H9 (cell line): ENCODE measurements at regions not wholly inside any gene's neighbourhood (a gene's known extent, or its start where the extent isn't known, plus 50 kb on each side); places are given as distances from the start of the nearest gene placed in this dataset.

Source experiments
- DNase-seq: peaks from one replicate; pipeline ENCODE4 v3.0.0-alpha.2; 2017
- H2AFZ ChIP-seq: one replicate; pipeline ENCODE4 v1.6.1; 2013; ENCODE audit warnings: mild to moderate bottlenecking, low read length, control low read depth, moderate library complexity
- H2AK5ac ChIP-seq: 2 replicates; pipeline ENCODE4 v1.6.1; 2013; ENCODE audit warnings: low read length, control low read depth, mixed read lengths; ENCODE audit not compliant: insufficient read length
- H2BK120ac ChIP-seq: one replicate; pipeline ENCODE4 v1.6.1; 2013; ENCODE audit warnings: low read depth, mild to moderate bottlenecking, low read length, control low read depth, inconsistent platforms; ENCODE audit not compliant: poor library complexity, severe bottlenecking
- H2BK12ac ChIP-seq: 2 replicates; pipeline ENCODE4 v1.6.1; 2013; ENCODE audit warnings: low read length, control low read depth, mixed read lengths, low read depth; ENCODE audit not compliant: insufficient read length
- H2BK15ac ChIP-seq: 2 replicates; pipeline ENCODE4 v1.6.1; 2013; ENCODE audit warnings: low read depth, low read length, control low read depth
- H2BK20ac ChIP-seq: one replicate; pipeline ENCODE4 v1.6.1; 2013; ENCODE audit warnings: low read depth, mild to moderate bottlenecking, low read length, control low read depth, inconsistent platforms; ENCODE audit not compliant: poor library complexity, severe bottlenecking
- H2BK5ac ChIP-seq: 2 replicates; pipeline ENCODE4 v1.6.1; 2013; ENCODE audit warnings: low read length, control low read depth, mixed read lengths; ENCODE audit not compliant: insufficient read length
- H3K14ac ChIP-seq: 2 replicates; pipeline ENCODE4 v1.6.1; 2013; ENCODE audit warnings: low read length, control low read depth; ENCODE audit not compliant: insufficient read depth
- H3K18ac ChIP-seq: 2 replicates; pipeline ENCODE4 v1.6.1; 2013; ENCODE audit warnings: low read depth, mild to moderate bottlenecking, mixed read lengths, low read length, control low read depth; ENCODE audit not compliant: insufficient read length
- H3K23ac ChIP-seq: 2 replicates; pipeline ENCODE4 v1.6.1; 2013; ENCODE audit warnings: low read length, control low read depth, mixed read lengths, low read depth; ENCODE audit not compliant: insufficient read length
- H3K23me2 ChIP-seq: 2 replicates; pipeline ENCODE4 v1.6.1; 2013; ENCODE audit warnings: low read depth, mild to moderate bottlenecking, mixed read lengths, low read length, control low read depth; ENCODE audit not compliant: insufficient read length, poor library complexity, severe bottlenecking
- H3K27ac ChIP-seq: 2 replicates; pipeline ENCODE4 v1.5.1; 2013; ENCODE audit warnings: low read length, control low read depth, mixed read lengths, low read depth; ENCODE audit not compliant: insufficient read length
- H3K27me3 ChIP-seq: 2 replicates; pipeline ENCODE4 v1.6.1; 2013; ENCODE audit warnings: low read length, control low read depth, inconsistent platforms; ENCODE audit not compliant: insufficient read depth
- H3K4ac ChIP-seq: 2 replicates; pipeline ENCODE4 v1.6.1; 2013; ENCODE audit warnings: low read depth, mild to moderate bottlenecking, control low read depth, inconsistent platforms, low read length, moderate library complexity
- H3K4me1 ChIP-seq: 2 replicates; pipeline ENCODE4 v1.6.1; 2013; ENCODE audit warnings: low read length, control low read depth, inconsistent platforms; ENCODE audit not compliant: insufficient read depth
- H3K4me2 ChIP-seq: 2 replicates; pipeline ENCODE4 v1.6.1; 2013; ENCODE audit warnings: low read length, control low read depth, mixed read lengths; ENCODE audit not compliant: insufficient read length, insufficient read depth
- H3K56ac ChIP-seq: 2 replicates; pipeline ENCODE4 v1.6.1; 2013; ENCODE audit warnings: low read depth, mild to moderate bottlenecking, mixed read lengths, low read length, control low read depth; ENCODE audit not compliant: insufficient read length
- H3K79me1 ChIP-seq: 2 replicates; pipeline ENCODE4 v1.6.1; 2013; ENCODE audit warnings: low read depth, mild to moderate bottlenecking, moderate library complexity, low read length, control low read depth, inconsistent platforms; ENCODE audit not compliant: insufficient read depth, poor library complexity, severe bottlenecking
- H3K79me2 ChIP-seq: 2 replicates; pipeline ENCODE4 v1.6.1; 2013; ENCODE audit warnings: low read length, control low read depth, inconsistent platforms; ENCODE audit not compliant: insufficient read depth
- H3K9ac ChIP-seq: 2 replicates; pipeline ENCODE4 v1.6.1; 2013; ENCODE audit warnings: low read length, control low read depth, mixed read lengths; ENCODE audit not compliant: insufficient read length; ENCODE audit errors: extremely low read depth
- H3K9me3 ChIP-seq: one replicate; pipeline ENCODE4 v1.6.1; 2013; ENCODE audit warnings: low read depth, low read length, inconsistent platforms; ENCODE audit not compliant: control insufficient read depth
- H3T11ph ChIP-seq: one replicate; pipeline ENCODE4 v1.6.1; 2013; ENCODE audit warnings: mild to moderate bottlenecking, low read length, control low read depth, inconsistent platforms
- H4K20me1 ChIP-seq: one replicate; pipeline ENCODE4 v1.6.1; 2013; ENCODE audit not compliant: control insufficient read depth, insufficient read length, insufficient read depth
- H4K5ac ChIP-seq: 2 replicates; pipeline ENCODE4 v1.6.1; 2013; ENCODE audit warnings: low read depth, mild to moderate bottlenecking, mixed read lengths, low read length, control low read depth; ENCODE audit not compliant: insufficient read length
- H4K8ac ChIP-seq: replicated peaks from 2 replicates; pipeline ENCODE4 v1.6.1; 2013; ENCODE audit warnings: low read length, control low read depth, mixed read lengths, low read depth; ENCODE audit not compliant: insufficient read length
- H4K91ac ChIP-seq: 2 replicates; pipeline ENCODE4 v1.6.1; 2013; ENCODE audit warnings: low read depth, mild to moderate bottlenecking, moderate library complexity, mixed read lengths, low read length, control low read depth; ENCODE audit not compliant: insufficient read length
- H3K27ac Mint-ChIP-seq, 3 experiments: 2 replicates in 2 of 3; 3 replicates in 1 of 3; pipeline ENCODE4 v1.8.0; 2020 to 2021; ENCODE audit warnings: mixed read lengths in 3 of 3, mild to moderate bottlenecking in 1 of 3, moderate library complexity in 1 of 3
- H3K27me3 Mint-ChIP-seq: 2 replicates; pipeline ENCODE4 v1.8.0; 2021; ENCODE audit warnings: low read depth, mild to moderate bottlenecking, moderate library complexity, mixed read lengths
- H3K36me3 Mint-ChIP-seq, 3 experiments: 2 replicates in 2 of 3; 3 replicates in 1 of 3; pipeline ENCODE4 v1.8.0; 2020 to 2021; ENCODE audit warnings: low read depth in 3 of 3, mixed read lengths in 3 of 3; ENCODE audit not compliant: insufficient read depth in 1 of 3
- H3K4me1 Mint-ChIP-seq, 2 experiments: 2 replicates each; pipeline ENCODE4 v1.8.0; 2020; ENCODE audit warnings: mixed read lengths in 2 of 2
- H3K4me3 Mint-ChIP-seq, 2 experiments: 2 replicates in 1 of 2; 3 replicates in 1 of 2; pipeline ENCODE4 v1.8.0; 2020 to 2021; ENCODE audit warnings: mild to moderate bottlenecking in 2 of 2, mixed read lengths in 2 of 2, moderate library complexity in 1 of 2
- H3K9me3 Mint-ChIP-seq, 2 experiments: 2 replicates in 1 of 2; 3 replicates in 1 of 2; pipeline ENCODE4 v1.8.0; 2020; ENCODE audit warnings: mild to moderate bottlenecking in 2 of 2, mixed read lengths in 2 of 2, moderate library complexity in 1 of 2
- CTCF ChIP-seq: fragments of 200-600 bp; sonication (generic); conservative IDR thresholded peaks from 3 replicates; pipeline ENCODE4 v1.8.0; 2021; ENCODE audit warnings: antibody characterized with exemption, mild to moderate bottlenecking
- WGBS: extraction: QIAGEN DNeasy Blood & Tissue Kit; methylation state at CpG from one replicate; pipeline ENCODE4 v1.1.7; 2013; ENCODE audit warnings: missing lambda C conversion rate, low lambda C conversion rate, mixed read lengths; ENCODE audit not compliant: insufficient read length; ENCODE audit errors: extremely low coverage; 5-methylcytosine and 5-hydroxymethylcytosine counted together

DNA sequence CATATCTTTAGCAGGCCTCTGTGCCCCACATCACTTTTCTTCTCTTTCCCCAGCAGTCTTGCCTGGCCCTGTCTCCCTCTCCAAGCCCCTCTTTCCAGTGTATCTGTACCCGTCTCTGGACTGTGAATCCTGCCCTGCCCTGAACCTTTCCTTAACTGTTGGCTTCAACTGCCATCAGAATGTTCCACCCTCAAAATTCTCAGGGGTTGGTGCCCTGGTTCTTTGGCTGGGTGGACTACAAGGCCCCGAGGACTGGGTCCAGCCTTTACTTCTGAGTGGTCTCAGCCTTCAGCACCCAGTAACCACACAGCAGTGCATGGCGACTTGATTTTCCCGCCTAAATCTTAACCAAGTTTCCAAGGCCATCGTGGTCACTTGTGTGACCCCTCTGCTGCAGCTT, 333.5 kb upstream of the RGMA start:
- Histone ChIP-seq H3K79me2 (no peaks in the 10 kb centered on the region), H4K8ac (no peak overlapping the region), H3K56ac (no peak overlapping the region), H3K4ac (no peak overlapping the region), H2AK5ac (no peak overlapping the region), H3K9ac (no peak overlapping the region), H4K5ac (no peak overlapping the region), H3K79me1 (no peaks in the 10 kb centered on the region), H2AFZ (no peak overlapping the region), H3K4me2 (no peak overlapping the region), H3K18ac (no peak overlapping the region), H2BK20ac (no peak overlapping the region), H3T11ph (no peak overlapping the region), H2BK5ac (no peak overlapping the region), H3K14ac (no peak overlapping the region), H2BK12ac (no peak overlapping the region), H3K4me1 (no peaks in the 10 kb centered on the region), H3K9me3 (no peaks in the 10 kb centered on the region), H4K20me1 (no peaks in the 10 kb centered on the region), H2BK120ac (no peak overlapping the region), H3K27me3 (no peaks in the 10 kb centered on the region), H3K23ac (no peak overlapping the region), H2BK15ac (no peak overlapping the region), H3K23me2 (no peaks in the 10 kb centered on the region), H4K91ac (no peak overlapping the region), H3K27ac (no peak overlapping the region)
- no peak for TF ChIP-seq CTCF
- H3K27ac Mint-ChIP-seq = no peak overlapping the region
- peaks cover 10 to 12% of the 10 kb centered on the region in 2 experiments; a peak in 3 of 4 replicates for H3K4me1 Mint-ChIP-seq
- H3K27me3 Mint-ChIP-seq = peaks cover 15% of the 10 kb centered on the region
- peaks cover 3 to 6% (median 4%) of the 10 kb centered on the region in 3 experiments; a peak in 4 of 7 replicates for H3K36me3 Mint-ChIP-seq
- WGBS = no CpG with 5 or more reads among the region's 5 CpGs
- peaks cover 4 to 5% of the 10 kb centered on the region in 2 experiments; a peak in 4 of 5 replicates for H3K9me3 Mint-ChIP-seq
- no peak overlapping the region for H3K4me3 Mint-ChIP-seq
- no peak for DNase-seq
